ENCODE measurements at regions not wholly inside any gene's neighbourhood (a gene's known extent, or its start where the extent isn't known, plus 50 kb on each side); places are given as distances from the start of the nearest gene placed in this dataset.

- TF ChIP-seq ZNF274 (IDR thresholded peaks at IDR 0.05; ENCODE audit: low read depth, low read length) (no peak), YY1 (IDR thresholded peaks at IDR 0.05; ENCODE audit: insufficient read depth, insufficient read length) (no peak), SUZ12 (IDR thresholded peaks at IDR 0.05; ENCODE audit: extremely low read depth, insufficient read depth, insufficient read length) (no peak)
These were observed 570.0 kb downstream of the MMUT start for GRCh38 chr6:48893048-48893447.

Measured in NT2/D1 (cell line).